CD4-positive, alpha-beta T cell (primary cell): ENCODE measurements at regions not wholly inside any gene's neighbourhood (a gene's known extent, or its start where the extent isn't known, plus 50 kb on each side); places are given as distances from the start of the nearest gene placed in this dataset.
"Not testable (repeated sequence)": the region's sequence is repeated elsewhere in the genome, so short reads cannot be mapped to it uniquely, and the experiment has no call there.

Experiments used
- ATAC-seq: fragments of 200-7000 bp; cut with Tn5 transposase; one replicate; pipeline ENCODE4 v1.10.0; 2022; ENCODE audit warnings: mild to moderate bottlenecking; ENCODE audit not compliant: poor library complexity
- CTCF ChIA-PET: fragments of 350-600 bp; sonication (Branson Sonifier 250); formaldehyde crosslinking; loops from one replicate; lab custom pipeline; 2021; ENCODE audit warnings: antibody characterized with exemption, inconsistent platforms; lab: Charles Lee
- POLR2A ChIA-PET: fragments of 350-600 bp; sonication (Branson Sonifier 250); formaldehyde crosslinking; loops from one replicate; lab custom pipeline; 2021; ENCODE audit warnings: antibody characterized with exemption, inconsistent platforms; lab: Charles Lee
- DNase-seq, 14 experiments: peaks; one replicate each; pipeline ENCODE4 v3.0.0-alpha.2; 2013 to 2020; ENCODE audit warnings: mixed read lengths in 2 of 14
- H3K27ac ChIP-seq, 2 donors: one replicate each; pipeline versions ENCODE4 v1.5.1 to v1.7.0; 2013; ENCODE audit warnings: low read length in 2 of 2, low read depth in 1 of 2, mild to moderate bottlenecking in 1 of 2
- H3K27me3 ChIP-seq, 2 experiments: 1 replicate in 1 of 2; 2 replicates in 1 of 2; pipeline versions ENCODE4 v1.6.1 to v1.7.0; 2013; ENCODE audit warnings: low read length in 2 of 2, control low read depth in 1 of 2, mild to moderate bottlenecking in 1 of 2, moderate library complexity in 1 of 2; ENCODE audit not compliant: insufficient read depth in 2 of 2, control insufficient read depth in 1 of 2
- H3K36me3 ChIP-seq: one replicate; pipeline ENCODE4 v1.6.1; 2013; ENCODE audit warnings: low read length, control low read depth; ENCODE audit not compliant: insufficient read depth
- H3K4me1 ChIP-seq: one replicate; pipeline ENCODE4 v1.6.1; 2013; ENCODE audit warnings: low read length, control low read depth; ENCODE audit not compliant: insufficient read depth
- H3K4me3 ChIP-seq: one replicate; pipeline ENCODE4 v1.5.1; 2013; ENCODE audit warnings: mild to moderate bottlenecking, low read length, moderate library complexity
- H3K9me3 ChIP-seq, 2 experiments: 1 replicate in 1 of 2; 2 replicates in 1 of 2; pipeline versions ENCODE4 v1.6.1 to v1.7.0; 2013; ENCODE audit warnings: low read length in 2 of 2, mild to moderate bottlenecking in 2 of 2, control low read depth in 1 of 2, moderate library complexity in 1 of 2; ENCODE audit not compliant: control insufficient read depth in 1 of 2, insufficient read depth in 1 of 2
- H3K27ac Mint-ChIP-seq: one replicate; pipeline ENCODE4 v1.8.0; 2020; ENCODE audit warnings: mixed read lengths
- H3K27me3 Mint-ChIP-seq: one replicate; pipeline ENCODE4 v1.8.0; 2021; ENCODE audit warnings: mixed read lengths
- H3K36me3 Mint-ChIP-seq: one replicate; pipeline ENCODE4 v1.8.0; 2021; ENCODE audit warnings: low read depth, mixed read lengths
- H3K4me1 Mint-ChIP-seq: one replicate; pipeline ENCODE4 v1.8.0; 2021; ENCODE audit warnings: low read depth, mixed read lengths
- H3K4me3 Mint-ChIP-seq: one replicate; pipeline ENCODE4 v1.8.0; 2020; ENCODE audit warnings: mild to moderate bottlenecking, mixed read lengths
- H3K9me3 Mint-ChIP-seq: one replicate; pipeline ENCODE4 v1.8.0; 2020; ENCODE audit warnings: mixed read lengths
- intact Hi-C, 2 experiments: fragments of 100-400 bp; cut with DNase I in 1 of 2; cut with micrococcal nuclease in 1 of 2; formaldehyde crosslinking; loops; one replicate each; pipeline versions ENCODE4 v1.15.1 to v1.9.0; 2023 to 2025; cut with DNase I, micrococcal nuclease

- CTCF ChIA-PET, H3K4me1 ChIP-seq, H3K27ac ChIP-seq, POLR2A ChIA-PET, H3K36me3 ChIP-seq, H3K4me3 Mint-ChIP-seq, H3K4me1 Mint-ChIP-seq, H3K9me3 Mint-ChIP-seq, H3K27me3 Mint-ChIP-seq, intact Hi-C loops, H3K27ac Mint-ChIP-seq, H3K9me3 ChIP-seq, H3K4me3 ChIP-seq, DNase-seq, H3K36me3 Mint-ChIP-seq, H3K27me3 ChIP-seq, ATAC-seq: not testable (repeated sequence)
Observed at GRCh38 chr9:67153501-67153900, 161.2 kb upstream of the SPATA31A3 start.

- H3K27me3 Mint-ChIP-seq, H3K27ac Mint-ChIP-seq, CTCF ChIA-PET, H3K4me3 Mint-ChIP-seq, DNase-seq, H3K4me3 ChIP-seq, H3K27ac ChIP-seq, H3K9me3 ChIP-seq, H3K36me3 Mint-ChIP-seq, H3K27me3 ChIP-seq, H3K9me3 Mint-ChIP-seq, H3K36me3 ChIP-seq, intact Hi-C loops, H3K4me1 Mint-ChIP-seq, POLR2A ChIA-PET, H3K4me1 ChIP-seq, ATAC-seq: not testable (repeated sequence)
Observed at GRCh38 chr9:67142392-67143107, 150.2 kb upstream of the SPATA31A3 start.

- ATAC-seq, result not testable (repeated sequence)
Observed at GRCh38 chr9:67136376-67136775, 144.0 kb upstream of the SPATA31A3 start.

DNA sequence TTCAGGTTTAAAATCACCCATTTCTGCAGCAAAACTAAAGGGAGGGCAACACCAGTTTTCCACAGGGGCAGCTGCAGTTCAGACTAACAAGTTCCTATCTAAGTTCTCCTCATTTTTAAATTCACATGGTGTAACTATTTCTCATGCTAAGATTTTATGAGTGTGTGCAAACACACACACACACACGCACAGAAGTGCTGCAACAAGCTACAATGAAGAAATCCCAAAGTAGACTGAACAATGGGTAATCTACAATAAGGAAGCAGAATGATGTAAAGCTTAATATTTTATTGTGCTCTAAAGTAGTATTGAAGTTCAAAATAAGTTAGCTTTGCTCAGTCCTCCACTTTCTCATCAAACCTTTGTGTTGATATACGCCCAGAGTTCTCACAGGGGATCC is 140.8 kb upstream of the SPATA31A3 start:
- POLR2A ChIA-PET, H3K4me1 Mint-ChIP-seq, DNase-seq, CTCF ChIA-PET, H3K27ac ChIP-seq, H3K9me3 ChIP-seq, H3K36me3 ChIP-seq, H3K4me3 Mint-ChIP-seq, intact Hi-C loops, H3K9me3 Mint-ChIP-seq, ATAC-seq, H3K4me1 ChIP-seq, H3K27me3 Mint-ChIP-seq, H3K27me3 ChIP-seq, H3K4me3 ChIP-seq, H3K36me3 Mint-ChIP-seq, H3K27ac Mint-ChIP-seq: not testable (repeated sequence)

More at GRCh38 chr9:67136376-67136775, 144.0 kb upstream of the SPATA31A3 start:
- H3K27me3 Mint-ChIP-seq, POLR2A ChIA-PET, H3K4me3 ChIP-seq, intact Hi-C loops, H3K36me3 ChIP-seq, DNase-seq, CTCF ChIA-PET, H3K4me3 Mint-ChIP-seq, H3K9me3 ChIP-seq, H3K27me3 ChIP-seq, H3K9me3 Mint-ChIP-seq, H3K27ac ChIP-seq, H3K27ac Mint-ChIP-seq, H3K36me3 Mint-ChIP-seq, H3K4me1 Mint-ChIP-seq, H3K4me1 ChIP-seq: not testable (repeated sequence)

DNA sequence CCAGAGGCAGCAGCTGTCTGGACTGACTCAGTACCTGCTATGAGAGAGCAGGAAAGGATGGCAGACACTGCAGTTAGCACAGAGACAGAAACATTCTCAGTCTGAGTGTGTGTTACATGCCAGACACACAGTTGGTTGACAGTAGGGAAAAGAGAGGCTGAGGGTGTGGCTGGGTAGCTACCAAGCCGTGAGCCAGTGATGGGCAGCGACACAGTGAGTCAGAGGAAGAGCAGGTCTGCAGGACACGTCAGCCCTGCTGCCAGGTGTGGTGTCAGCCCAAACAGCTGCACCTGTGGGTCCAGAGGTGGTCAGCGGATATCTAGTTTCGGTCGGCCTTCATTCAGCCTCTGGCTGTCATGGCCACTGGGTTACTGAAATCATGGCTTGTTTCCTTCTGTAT is 124.4 kb upstream of the SPATA31A3 start:
- POLR2A ChIA-PET, result not testable (repeated sequence)

DNA sequence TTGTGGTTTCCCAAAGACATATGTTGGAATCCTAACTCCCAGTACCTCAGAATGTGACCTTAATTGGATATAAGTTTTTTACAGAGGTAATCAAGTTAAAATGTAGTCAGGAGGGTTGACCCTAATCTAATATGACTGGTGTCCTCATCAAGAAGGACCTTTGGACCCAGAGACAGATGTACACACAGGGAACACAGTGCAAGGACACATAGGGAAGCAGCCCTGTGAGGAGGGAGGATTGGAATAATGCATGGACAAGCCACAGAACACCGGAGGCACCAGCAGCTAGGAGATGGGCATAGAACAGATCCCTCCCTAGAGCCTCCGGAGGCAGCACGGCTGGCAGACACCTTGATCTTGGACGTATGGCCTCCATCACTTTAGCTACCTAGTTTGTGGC is 119.8 kb upstream of the SPATA31A3 start:
- ATAC-seq, H3K4me1 Mint-ChIP-seq, CTCF ChIA-PET, H3K9me3 Mint-ChIP-seq, H3K4me3 Mint-ChIP-seq, H3K36me3 Mint-ChIP-seq, H3K27ac Mint-ChIP-seq, DNase-seq, H3K4me3 ChIP-seq, POLR2A ChIA-PET, H3K4me1 ChIP-seq, intact Hi-C loops, H3K36me3 ChIP-seq, H3K27me3 ChIP-seq, H3K27me3 Mint-ChIP-seq, H3K27ac ChIP-seq, H3K9me3 ChIP-seq: not testable (repeated sequence)

More for the DNA sequence above, 124.4 kb upstream of the SPATA31A3 start:
- H3K4me1 Mint-ChIP-seq, H3K27ac ChIP-seq, H3K9me3 ChIP-seq, DNase-seq, H3K4me3 Mint-ChIP-seq, H3K4me1 ChIP-seq, H3K4me3 ChIP-seq, H3K36me3 Mint-ChIP-seq, H3K9me3 Mint-ChIP-seq, H3K27me3 ChIP-seq, H3K36me3 ChIP-seq, ATAC-seq, H3K27ac Mint-ChIP-seq, CTCF ChIA-PET, H3K27me3 Mint-ChIP-seq, intact Hi-C loops: not testable (repeated sequence)

GRCh38 chr9:67111733-67112132 is 119.4 kb upstream of the SPATA31A3 start:
- H3K4me3 ChIP-seq, H3K27ac Mint-ChIP-seq, intact Hi-C loops, H3K9me3 ChIP-seq, H3K4me1 Mint-ChIP-seq, H3K27me3 ChIP-seq, ATAC-seq, H3K27ac ChIP-seq, H3K36me3 ChIP-seq, CTCF ChIA-PET, H3K27me3 Mint-ChIP-seq, DNase-seq, H3K4me3 Mint-ChIP-seq, H3K4me1 ChIP-seq, POLR2A ChIA-PET, H3K36me3 Mint-ChIP-seq, H3K9me3 Mint-ChIP-seq: not testable (repeated sequence)
